HepG2 (cell line): ENCODE measurements at regions not wholly inside any gene's neighbourhood (a gene's known extent, or its start where the extent isn't known, plus 50 kb on each side); places are given as distances from the start of the nearest gene placed in this dataset.

Experiments used
- EED ChIP-seq: sonication (generic); formaldehyde crosslinking; IDR thresholded peaks from 2 replicates; pipeline ENCODE4 v1.5.0; 2020; ENCODE audit warnings: mild to moderate bottlenecking, missing genetic modification reagents
- GABPA ChIP-seq, 2 experiments: IDR thresholded peaks; 2 replicates each; pipeline ENCODE4 v1.6.1; 2011 to 2016; ENCODE audit warnings: low read depth in 2 of 2, low read length in 1 of 2, missing biosample characterization in 1 of 2, missing genetic modification characterization in 1 of 2
- HMG20A ChIP-seq: IDR thresholded peaks from 2 replicates; pipeline ENCODE4 v1.6.1; 2016; ENCODE audit warnings: borderline replicate concordance
- HNRNPH1 ChIP-seq: fragments of 200-400 bp; formaldehyde crosslinking; optimal IDR thresholded peaks from 2 replicates; pipeline ENCODE3; 2017; ENCODE audit warnings: mild to moderate bottlenecking, low read depth, low read length
- KDM4B ChIP-seq: sonication (generic); formaldehyde crosslinking; IDR thresholded peaks from 2 replicates; pipeline ENCODE4 v1.4.0; 2020; ENCODE audit warnings: missing genetic modification reagents
- MTA3 ChIP-seq: sonication (generic); formaldehyde crosslinking; IDR thresholded peaks from 2 replicates; pipeline ENCODE4 v1.4.0; 2020; ENCODE audit warnings: missing genetic modification reagents
- SATB2 ChIP-seq: sonication (generic); formaldehyde crosslinking; IDR thresholded peaks from 2 replicates; pipeline ENCODE4 v1.5.0; 2020; ENCODE audit warnings: missing genetic modification reagents
- SIN3B ChIP-seq: fragments of 150-350 bp; IDR thresholded peaks from 2 replicates; pipeline ENCODE4 v1.6.1; 2014; ENCODE audit warnings: low read length
- SOX5 ChIP-seq: IDR thresholded peaks from 2 replicates; pipeline ENCODE4 v1.6.1; 2016; ENCODE audit warnings: borderline replicate concordance
- SPEN ChIP-seq: sonication (generic); formaldehyde crosslinking; IDR thresholded peaks from 2 replicates; pipeline ENCODE4 v1.5.1; 2020; ENCODE audit warnings: low read depth, mild to moderate bottlenecking, missing genetic modification reagents
- SRF ChIP-seq: IDR thresholded peaks from 2 replicates; pipeline ENCODE4 v1.6.1; 2011; ENCODE audit warnings: mild to moderate bottlenecking, low read depth, low read length, moderate library complexity
- STAT5B ChIP-seq: sonication (generic); formaldehyde crosslinking; IDR thresholded peaks from 2 replicates; pipeline ENCODE4 v1.4.0; 2020; ENCODE audit warnings: missing genetic modification reagents
- TARDBP ChIP-seq: sonication (generic); formaldehyde crosslinking; IDR thresholded peaks from 2 replicates; pipeline ENCODE4 v1.8.0; 2022; ENCODE audit warnings: mild to moderate bottlenecking, missing genetic modification reagents
- ZNF101 ChIP-seq: sonication (generic); formaldehyde crosslinking; IDR thresholded peaks from 2 replicates; pipeline ENCODE4 v1.4.0; 2020; ENCODE audit warnings: mild to moderate bottlenecking, low read depth, missing genetic modification reagents, borderline replicate concordance
- ZNF205 ChIP-seq: IDR thresholded peaks from 2 replicates; pipeline ENCODE4 v1.6.1; 2018; ENCODE audit warnings: missing biosample characterization, missing genetic modification reagents
- ZNF24 ChIP-seq: fragments of 450-650 bp; IDR thresholded peaks from 2 replicates; pipeline ENCODE4 v1.6.1; 2017; ENCODE audit warnings: antibody characterized with exemption, mild to moderate bottlenecking
- ZNF296 ChIP-seq: sonication (generic); formaldehyde crosslinking; conservative IDR thresholded peaks from 2 replicates; pipeline ENCODE4 v1.5.0; 2020; ENCODE audit warnings: mild to moderate bottlenecking, missing genetic modification reagents
- ZNF33B ChIP-seq: sonication (generic); formaldehyde crosslinking; IDR thresholded peaks from 2 replicates; pipeline ENCODE4 v1.5.1; 2020; ENCODE audit warnings: mild to moderate bottlenecking, missing genetic modification reagents
- ZNF441 ChIP-seq: sonication (generic); formaldehyde crosslinking; IDR thresholded peaks from 2 replicates; pipeline ENCODE4 v1.7.0; 2021; ENCODE audit warnings: missing genetic modification reagents, borderline replicate concordance
- ZNF530 ChIP-seq: sonication (generic); formaldehyde crosslinking; IDR thresholded peaks from 2 replicates; pipeline ENCODE4 v1.5.0; 2020; ENCODE audit warnings: low read depth, mild to moderate bottlenecking, missing genetic modification reagents
- ZNF652 ChIP-seq: IDR thresholded peaks from 2 replicates; pipeline ENCODE4 v1.6.1; 2016; ENCODE audit warnings: low read depth, borderline replicate concordance
- ZNF670 ChIP-seq: sonication (generic); formaldehyde crosslinking; IDR thresholded peaks from 2 replicates; pipeline ENCODE4 v1.8.0; 2022; ENCODE audit warnings: mild to moderate bottlenecking, missing genetic modification reagents, borderline replicate concordance
- ZNF780A ChIP-seq: sonication (generic); formaldehyde crosslinking; IDR thresholded peaks from 2 replicates; pipeline ENCODE4 v1.8.0; 2022; ENCODE audit warnings: mild to moderate bottlenecking, missing genetic modification reagents, moderate library complexity
- ZSCAN30 ChIP-seq: sonication (generic); formaldehyde crosslinking; IDR thresholded peaks from 2 replicates; pipeline ENCODE4 v1.5.0; 2020; ENCODE audit warnings: mild to moderate bottlenecking, missing genetic modification reagents
- TF ChIP-seq, protein P1 (sequence below): sonication (generic); formaldehyde crosslinking; IDR thresholded peaks from 2 replicates; pipeline ENCODE4 v1.5.1; 2020; ENCODE audit warnings: mild to moderate bottlenecking, missing genetic modification reagents, moderate library complexity
- TF ChIP-seq, protein P2 (sequence below): IDR thresholded peaks from 2 replicates; pipeline ENCODE4 v1.6.1; 2016; ENCODE audit warnings: low read depth, borderline replicate concordance
- TF ChIP-seq, protein P3 (sequence below): sonication (generic); formaldehyde crosslinking; IDR thresholded peaks from 2 replicates; pipeline ENCODE4 v1.4.0; 2020; ENCODE audit warnings: missing genetic modification reagents

DNA sequence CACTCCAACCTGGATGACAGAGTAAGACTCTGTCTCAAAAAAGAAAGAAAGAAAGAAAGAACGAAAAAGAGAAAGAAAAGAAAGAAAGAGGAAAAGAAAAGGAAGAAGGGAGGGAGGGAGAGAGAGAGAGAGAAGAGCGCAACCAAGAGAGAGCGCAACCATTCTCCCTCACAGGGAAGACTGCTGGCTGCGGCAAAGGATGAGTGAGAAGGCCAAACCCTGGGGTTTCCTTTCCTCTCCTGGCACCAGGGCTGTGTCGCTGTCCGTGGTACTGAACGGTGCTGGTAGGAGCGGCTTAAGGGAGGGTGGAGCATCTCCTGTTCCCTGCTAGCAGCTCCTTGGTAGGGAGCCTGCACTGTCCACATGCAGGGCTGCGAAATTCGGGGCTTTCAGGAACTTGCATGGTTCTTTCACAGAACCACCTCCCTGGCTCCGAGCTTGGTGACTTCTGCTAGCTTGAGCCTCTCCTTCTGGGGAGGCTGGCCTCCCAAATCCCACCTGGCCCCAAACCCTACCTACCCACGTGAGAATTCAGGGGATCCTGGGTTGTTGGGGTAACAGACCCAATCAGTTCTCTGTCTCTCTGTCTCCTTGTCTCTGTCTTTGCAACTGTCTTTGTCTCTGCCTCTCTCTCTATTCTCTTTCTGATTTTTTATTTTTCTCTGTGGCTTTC lies 51.1 kb upstream of the ZNRF4 start (continued):
- TF ChIP-seq, protein P1, sequence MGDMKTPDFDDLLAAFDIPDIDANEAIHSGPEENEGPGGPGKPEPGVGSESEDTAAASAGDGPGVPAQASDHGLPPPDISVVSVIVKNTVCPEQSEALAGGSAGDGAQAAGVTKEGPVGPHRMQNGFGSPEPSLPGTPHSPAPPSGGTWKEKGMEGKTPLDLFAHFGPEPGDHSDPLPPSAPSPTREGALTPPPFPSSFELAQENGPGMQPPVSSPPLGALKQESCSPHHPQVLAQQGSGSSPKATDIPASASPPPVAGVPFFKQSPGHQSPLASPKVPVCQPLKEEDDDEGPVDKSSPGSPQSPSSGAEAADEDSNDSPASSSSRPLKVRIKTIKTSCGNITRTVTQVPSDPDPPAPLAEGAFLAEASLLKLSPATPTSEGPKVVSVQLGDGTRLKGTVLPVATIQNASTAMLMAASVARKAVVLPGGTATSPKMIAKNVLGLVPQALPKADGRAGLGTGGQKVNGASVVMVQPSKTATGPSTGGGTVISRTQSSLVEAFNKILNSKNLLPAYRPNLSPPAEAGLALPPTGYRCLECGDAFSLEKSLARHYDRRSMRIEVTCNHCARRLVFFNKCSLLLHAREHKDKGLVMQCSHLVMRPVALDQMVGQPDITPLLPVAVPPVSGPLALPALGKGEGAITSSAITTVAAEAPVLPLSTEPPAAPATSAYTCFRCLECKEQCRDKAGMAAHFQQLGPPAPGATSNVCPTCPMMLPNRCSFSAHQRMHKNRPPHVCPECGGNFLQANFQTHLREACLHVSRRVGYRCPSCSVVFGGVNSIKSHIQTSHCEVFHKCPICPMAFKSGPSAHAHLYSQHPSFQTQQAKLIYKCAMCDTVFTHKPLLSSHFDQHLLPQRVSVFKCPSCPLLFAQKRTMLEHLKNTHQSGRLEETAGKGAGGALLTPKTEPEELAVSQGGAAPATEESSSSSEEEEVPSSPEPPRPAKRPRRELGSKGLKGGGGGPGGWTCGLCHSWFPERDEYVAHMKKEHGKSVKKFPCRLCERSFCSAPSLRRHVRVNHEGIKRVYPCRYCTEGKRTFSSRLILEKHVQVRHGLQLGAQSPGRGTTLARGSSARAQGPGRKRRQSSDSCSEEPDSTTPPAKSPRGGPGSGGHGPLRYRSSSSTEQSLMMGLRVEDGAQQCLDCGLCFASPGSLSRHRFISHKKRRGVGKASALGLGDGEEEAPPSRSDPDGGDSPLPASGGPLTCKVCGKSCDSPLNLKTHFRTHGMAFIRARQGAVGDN (CRISPR knock-in tag), result peak; percentile 20; the same call in 1 of the 2 replicates
- TF ChIP-seq TARDBP (CRISPR knock-in tag) (no peak), HMG20A (CRISPR knock-in tag) (peak; percentile 35; the same call in 1 of the 2 replicates), SRF (no peak), MTA3 (0 out of 2 replicates have a peak, but pooled peaks have one; percentile 41), ZNF780A (CRISPR knock-in tag) (no peak), ZNF24 (no peak), ZNF530 (CRISPR knock-in tag) (peak; percentile 78; the same call in 1 of the 2 replicates), ZSCAN30 (peak; percentile 86; the same call in 1 of the 2 replicates), ZNF205 (CRISPR knock-in tag) (peak; percentile 75), KDM4B (CRISPR knock-in tag) (peak; percentile 86; the same call in 1 of the 2 replicates), ZNF101 (0 out of 2 replicates have a peak, but pooled peaks have one; percentile 42), SPEN (CRISPR knock-in tag) (0 out of 2 replicates have a peak, but pooled peaks have one; percentile 29), EED (no peak), ZNF441 (CRISPR knock-in tag) (peak; percentile 89; the same call in 1 of the 2 replicates), SATB2 (CRISPR knock-in tag) (peak; percentile 83), STAT5B (CRISPR knock-in tag) (peak; percentile 93; the same call in 1 of the 2 replicates), ZNF652 (peak; percentile 28; the same call in 1 of the 2 replicates), ZNF296 (0 out of 2 replicates have a peak, but pooled peaks have one; percentile 65), SOX5 (CRISPR knock-in tag) (peak; percentile 32; the same call in 1 of the 2 replicates), GABPA (IDR thresholded peaks at IDR 0.05; ENCODE audit: low read depth, low read length) (no peak), GABPA (CRISPR knock-in tag; IDR thresholded peaks at IDR 0.05; ENCODE audit: low read depth) (no peak), HNRNPH1 (no peak), ZNF670 (CRISPR knock-in tag) (no peak), ZNF33B (CRISPR knock-in tag) (no peak), SIN3B (no peak)
- TF ChIP-seq, protein P2, sequence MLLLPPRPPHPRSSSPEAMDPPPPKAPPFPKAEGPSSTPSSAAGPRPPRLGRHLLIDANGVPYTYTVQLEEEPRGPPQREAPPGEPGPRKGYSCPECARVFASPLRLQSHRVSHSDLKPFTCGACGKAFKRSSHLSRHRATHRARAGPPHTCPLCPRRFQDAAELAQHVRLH (CRISPR knock-in tag), result peak; percentile 90; the same call in 1 of the 2 replicates
- TF ChIP-seq, protein P3, sequence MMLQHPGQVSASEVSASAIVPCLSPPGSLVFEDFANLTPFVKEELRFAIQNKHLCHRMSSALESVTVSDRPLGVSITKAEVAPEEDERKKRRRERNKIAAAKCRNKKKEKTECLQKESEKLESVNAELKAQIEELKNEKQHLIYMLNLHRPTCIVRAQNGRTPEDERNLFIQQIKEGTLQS (CRISPR knock-in tag), result peak; percentile 57; the same call in 1 of the 2 replicates
